ENCODE measurements at regions not wholly inside any gene's neighbourhood (a gene's known extent, or its start where the extent isn't known, plus 50 kb on each side); places are given as distances from the start of the nearest gene placed in this dataset.
"Not testable (repeated sequence)": the region's sequence is repeated elsewhere in the genome, so short reads cannot be mapped to it uniquely, and the experiment has no call there.

GRCh38 chr10:42177793-42178689, 460.3 kb downstream of the ZNF33B start:
- not testable (repeated sequence) for H3K9me3 ChIP-seq (ENCODE audit: insufficient read depth, low read length, severe bottlenecking); H3K4me1 ChIP-seq (ENCODE audit: insufficient read depth, low read length); H3K79me2 ChIP-seq (ENCODE audit: insufficient read depth, low read length); ATAC-seq (ENCODE audit: insufficient read depth, low read depth); H3K36me3 ChIP-seq (ENCODE audit: insufficient read depth, low read length); H2AFZ ChIP-seq (ENCODE audit: low read depth, low read length); DNase-seq; H3K4me3 ChIP-seq (ENCODE audit: low read depth in 1 of 2, low read length in 2 of 2); H3K9ac ChIP-seq (ENCODE audit: low read depth, low read length); H3K4me2 ChIP-seq (ENCODE audit: insufficient read depth, low read length); H4K20me1 ChIP-seq (ENCODE audit: insufficient read depth, low read length); H3K27me3 ChIP-seq (ENCODE audit: insufficient read depth, low read length, poor library complexity); H3K27ac ChIP-seq (ENCODE audit: low read length)
- peak; percentile 22 for TF ChIP-seq CTCF (IDR thresholded peaks at IDR 0.05; ENCODE audit: borderline replicate concordance, extremely low read depth, low read length, poor library complexity, severe bottlenecking)

GRCh38 chr10:42177077-42177792, 461.1 kb downstream of the ZNF33B start:
- H3K79me2 ChIP-seq (ENCODE audit: insufficient read depth, low read length): no peaks in the 10 kb centered on the region
- H2AFZ ChIP-seq (ENCODE audit: low read depth, low read length): no peak overlapping the region
- no peak overlapping the region for H3K9ac ChIP-seq (ENCODE audit: low read depth, low read length)
- no peak overlapping the region for H3K4me2 ChIP-seq (ENCODE audit: insufficient read depth, low read length)
- H3K4me1 ChIP-seq (ENCODE audit: insufficient read depth, low read length): no peaks in the 10 kb centered on the region
- no peaks in the 10 kb centered on the region for H3K9me3 ChIP-seq (ENCODE audit: insufficient read depth, low read length, severe bottlenecking)
- no peak overlapping the region for H3K4me3 ChIP-seq (ENCODE audit: low read depth in 1 of 2, low read length in 2 of 2)
- no peak overlapping the region for H3K27ac ChIP-seq (ENCODE audit: low read length)
- TF ChIP-seq CTCF (IDR thresholded peaks at IDR 0.05; ENCODE audit: borderline replicate concordance, extremely low read depth, low read length, poor library complexity, severe bottlenecking): no peak
- no peak for TF ChIP-seq EZH2 (IDR thresholded peaks at IDR 0.05; ENCODE audit: borderline replicate concordance, low read depth, low read length, severe bottlenecking)
- H3K36me3 ChIP-seq (ENCODE audit: insufficient read depth, low read length): no peaks in the 10 kb centered on the region
- ATAC-seq (ENCODE audit: insufficient read depth, low read depth) (no peak), DNase-seq (no peak)
- no peaks in the 10 kb centered on the region for H4K20me1 ChIP-seq (ENCODE audit: insufficient read depth, low read length)
- no peaks in the 10 kb centered on the region for H3K27me3 ChIP-seq (ENCODE audit: insufficient read depth, low read length, poor library complexity)

- no peak for DNase-seq
- no peaks in the 10 kb centered on the region for H4K20me1 ChIP-seq (ENCODE audit: insufficient read depth, low read length)
- no peaks in the 10 kb centered on the region for H3K27me3 ChIP-seq (ENCODE audit: insufficient read depth, low read length, poor library complexity)
- H3K27ac ChIP-seq (ENCODE audit: low read length): no peak overlapping the region
- H3K36me3 ChIP-seq (ENCODE audit: insufficient read depth, low read length): no peaks in the 10 kb centered on the region
- peaks cover 6% of the 10 kb centered on the region for H3K9me3 ChIP-seq (ENCODE audit: insufficient read depth, low read length, severe bottlenecking)
- ATAC-seq (ENCODE audit: insufficient read depth, low read depth): no peak
- H3K4me3 ChIP-seq (ENCODE audit: low read depth in 1 of 2, low read length in 2 of 2): no peak overlapping the region
- no peak overlapping the region for H3K4me2 ChIP-seq (ENCODE audit: insufficient read depth, low read length)
- H3K79me2 ChIP-seq (ENCODE audit: insufficient read depth, low read length): no peaks in the 10 kb centered on the region
- TF ChIP-seq CTCF (IDR thresholded peaks at IDR 0.05; ENCODE audit: borderline replicate concordance, extremely low read depth, low read length, poor library complexity, severe bottlenecking) (no peak), EZH2 (IDR thresholded peaks at IDR 0.05; ENCODE audit: borderline replicate concordance, low read depth, low read length, severe bottlenecking) (no peak)
- no peak overlapping the region for H3K9ac ChIP-seq (ENCODE audit: low read depth, low read length)
- no peak overlapping the region for H2AFZ ChIP-seq (ENCODE audit: low read depth, low read length)
- H3K4me1 ChIP-seq (ENCODE audit: insufficient read depth, low read length): no peaks in the 10 kb centered on the region
These were observed 487.8 kb downstream of the ZNF33B start for GRCh38 chr10:42150428-42151061.

Measured in DND-41 (cell line).